Right lobe of liver (tissue), 4 donors: ENCODE measurements at regions not wholly inside any gene's neighbourhood (a gene's known extent, or its start where the extent isn't known, plus 50 kb on each side); places are given as distances from the start of the nearest gene placed in this dataset.
"Not testable (repeated sequence)": the region's sequence is repeated elsewhere in the genome, so short reads cannot be mapped to it uniquely, and the experiment has no call there.

Experiments
- POLR2A ChIP-seq: fragments of 450-650 bp; IDR thresholded peaks from one replicate; pipeline ENCODE4 v1.6.1; 2017; ENCODE audit warnings: antibody characterized with exemption, mild to moderate bottlenecking
- TF ChIP-seq, protein P1 (sequence below), 4 donors: fragments of 200-600 bp in 3 of 4; fragments of 450-650 bp in 1 of 4; IDR thresholded peaks; one replicate each; pipeline versions ENCODE4 v1.5.1 to v1.8.0; 2016 to 2022; ENCODE audit warnings: antibody characterized with exemption in 4 of 4, mild to moderate bottlenecking in 2 of 4
- donor health status: DM: no; HTN: no; CAD: no.
- donor health status: DM: no; HTN: no; CAD: no.
- donor health status: DM: no; HTN: yes; CAD: no.

DNA sequence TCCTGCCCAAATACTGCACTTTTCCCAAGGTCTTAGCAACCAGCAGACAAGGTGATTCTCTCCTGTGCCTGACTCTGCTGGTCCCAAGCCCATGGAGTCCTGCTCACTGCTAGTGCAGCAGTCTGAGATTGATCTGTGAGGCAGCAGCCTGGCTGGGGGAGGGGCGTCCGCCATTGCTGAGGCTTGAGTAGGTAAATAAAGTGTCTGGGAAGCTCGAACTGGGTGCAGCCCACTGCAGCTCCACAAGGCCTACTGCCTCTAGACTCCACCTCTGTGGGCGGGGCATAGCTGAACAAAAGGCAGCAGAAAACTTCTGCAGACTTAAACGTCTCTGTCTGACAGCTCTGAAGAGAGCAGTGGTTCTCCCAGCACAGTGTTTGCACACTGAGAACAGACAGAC is 258.7 kb downstream of the ABCC12 start:
- TF ChIP-seq, protein P1, sequence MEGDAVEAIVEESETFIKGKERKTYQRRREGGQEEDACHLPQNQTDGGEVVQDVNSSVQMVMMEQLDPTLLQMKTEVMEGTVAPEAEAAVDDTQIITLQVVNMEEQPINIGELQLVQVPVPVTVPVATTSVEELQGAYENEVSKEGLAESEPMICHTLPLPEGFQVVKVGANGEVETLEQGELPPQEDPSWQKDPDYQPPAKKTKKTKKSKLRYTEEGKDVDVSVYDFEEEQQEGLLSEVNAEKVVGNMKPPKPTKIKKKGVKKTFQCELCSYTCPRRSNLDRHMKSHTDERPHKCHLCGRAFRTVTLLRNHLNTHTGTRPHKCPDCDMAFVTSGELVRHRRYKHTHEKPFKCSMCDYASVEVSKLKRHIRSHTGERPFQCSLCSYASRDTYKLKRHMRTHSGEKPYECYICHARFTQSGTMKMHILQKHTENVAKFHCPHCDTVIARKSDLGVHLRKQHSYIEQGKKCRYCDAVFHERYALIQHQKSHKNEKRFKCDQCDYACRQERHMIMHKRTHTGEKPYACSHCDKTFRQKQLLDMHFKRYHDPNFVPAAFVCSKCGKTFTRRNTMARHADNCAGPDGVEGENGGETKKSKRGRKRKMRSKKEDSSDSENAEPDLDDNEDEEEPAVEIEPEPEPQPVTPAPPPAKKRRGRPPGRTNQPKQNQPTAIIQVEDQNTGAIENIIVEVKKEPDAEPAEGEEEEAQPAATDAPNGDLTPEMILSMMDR (IDR thresholded peaks at IDR 0.05) = not testable (repeated sequence)
- TF ChIP-seq POLR2A = not testable (repeated sequence)
